ENCODE measurements at regions not wholly inside any gene's neighbourhood (a gene's known extent, or its start where the extent isn't known, plus 50 kb on each side); places are given as distances from the start of the nearest gene placed in this dataset.
"Not testable (repeated sequence)": the region's sequence is repeated elsewhere in the genome, so short reads cannot be mapped to it uniquely, and the experiment has no call there.

- H3K9me3 ChIP-seq, result peaks cover 0 to 20% (median 0%) of the 10 kb centered on the region in 12 donors
Measured at GRCh38 chr20:18876394-18876793, 62.8 kb downstream of the SCP2D1 start.

GRCh38 chr20:18879262-18879661 is 65.7 kb downstream of the SCP2D1 start:
- peaks cover 0 to 2% (median 0%) of the 10 kb centered on the region in 9 donors for H3K27me3 ChIP-seq
- 40 to 63% (median 58%) methylated on average over 2 of the region's 2 CpGs for WGBS, 4 donors
- intact Hi-C loops (cut with DNase I), result no loop called here
- DNase-seq, result no peak
- peaks cover 0 to 12% (median 0%) of the 10 kb centered on the region in 12 donors for H3K9me3 ChIP-seq
- TF ChIP-seq CTCF (IDR thresholded peaks at IDR 0.05) (no peak), POLR2A (IDR thresholded peaks at IDR 0.05) (no peak)
- H3K4me1 ChIP-seq, result no peaks in the 10 kb centered on the region
- H3K36me3 ChIP-seq, result no peaks in the 10 kb centered on the region
- no peak overlapping the region for H3K27ac ChIP-seq
- ATAC-seq, result no peak
- no peak overlapping the region for H3K4me3 ChIP-seq

More at GRCh38 chr20:18876394-18876793, 62.8 kb downstream of the SCP2D1 start:
- H3K27me3 ChIP-seq; intact Hi-C loops (cut with DNase I); ATAC-seq; H3K36me3 ChIP-seq; DNase-seq; H3K4me3 ChIP-seq; H3K4me1 ChIP-seq; H3K27ac ChIP-seq: not testable (repeated sequence)

GRCh38 chr20:18886756-18887155 is 73.2 kb downstream of the SCP2D1 start:
- no peak for ATAC-seq
- H3K36me3 ChIP-seq, result no peaks in the 10 kb centered on the region

GRCh38 chr20:18901980-18902737 is 88.6 kb downstream of the SCP2D1 start:
- Histone ChIP-seq H3K9me3 (no peaks in the 10 kb centered on the region), H3K27me3 (no peaks in the 10 kb centered on the region), H3K36me3 (no peaks in the 10 kb centered on the region), H3K27ac (no peak overlapping the region), H3K4me1 (no peaks in the 10 kb centered on the region), H3K4me3 (no peak overlapping the region)
- DNase-seq, result no peak
- WGBS, 4 donors, result 76 to 87% (median 82%) methylated on average over 7 of the region's 7 CpGs
- no peak for ATAC-seq
- no peak for TF ChIP-seq POLR2A (IDR thresholded peaks at IDR 0.05)
- TF ChIP-seq CTCF (IDR thresholded peaks at IDR 0.05), result no peak
- intact Hi-C loops (cut with DNase I), result loop anchor here in 8 of 10 donors (5.0 to 10.0 kb wide), 9 partner anchors 267 to 763 kb away; no protein-coding TSS in a partner anchor

More at GRCh38 chr20:18886756-18887155, 73.2 kb downstream of the SCP2D1 start:
- H3K27ac ChIP-seq, result no peak overlapping the region
- H3K27me3 ChIP-seq, result peaks cover 0 to 5% (median 0%) of the 10 kb centered on the region in 9 donors
- no peak for DNase-seq
- no peak for TF ChIP-seq CTCF (IDR thresholded peaks at IDR 0.05)
- no peak for TF ChIP-seq POLR2A (IDR thresholded peaks at IDR 0.05)
- 50 to 68% (median 56%) methylated on average over 1 of the region's 1 CpG for WGBS, 4 donors
- intact Hi-C loops (cut with DNase I), result no loop called here
- peaks cover 0 to 2% (median 0%) of the 10 kb centered on the region in 12 donors for H3K9me3 ChIP-seq
- H3K4me3 ChIP-seq, result no peak overlapping the region
- H3K4me1 ChIP-seq, result no peaks in the 10 kb centered on the region

Data from heart left ventricle (tissue), 16 donors.